Testis (tissue), 2 donors: ENCODE measurements at regions not wholly inside any gene's neighbourhood (a gene's known extent, or its start where the extent isn't known, plus 50 kb on each side); places are given as distances from the start of the nearest gene placed in this dataset.

Experiments
- DNase-seq: peaks from one replicate; pipeline ENCODE4 v3.0.0-alpha.2; 2019
- H3K27ac ChIP-seq, 2 donors: fragments of 200-600 bp; sonication (generic); one replicate each; pipeline ENCODE4 v1.5.1; 2019
- H3K27me3 ChIP-seq: fragments of 200-600 bp; sonication (generic); one replicate; pipeline ENCODE4 v1.5.1; 2019
- H3K36me3 ChIP-seq: fragments of 200-600 bp; sonication (generic); one replicate; pipeline ENCODE4 v1.5.1; 2017; ENCODE audit warnings: low read depth; ENCODE audit errors: missing control alignments
- H3K4me1 ChIP-seq: fragments of 200-600 bp; sonication (generic); one replicate; pipeline ENCODE4 v1.5.1; 2019
- H3K4me3 ChIP-seq, 2 donors: fragments of 200-600 bp; sonication (generic); one replicate each; pipeline ENCODE4 v1.5.1; 2017 to 2019
- H3K9me3 ChIP-seq: fragments of 200-600 bp; sonication (generic); one replicate; pipeline ENCODE4 v1.5.1; 2017
- CTCF ChIP-seq, 3 experiments: fragments of 450-650 bp in 2 of 3; fragments of 200-600 bp in 1 of 3; sonication (generic) in 1 of 3; IDR thresholded peaks; one replicate each; pipeline ENCODE4 v1.5.1; 2016 to 2019; ENCODE audit warnings: antibody characterized with exemption in 3 of 3, mild to moderate bottlenecking in 2 of 3, moderate library complexity in 1 of 3
- POLR2A ChIP-seq: fragments of 450-650 bp; IDR thresholded peaks from one replicate; pipeline ENCODE4 v1.6.1; 2017; ENCODE audit warnings: antibody characterized with exemption, mild to moderate bottlenecking, moderate library complexity
- WGBS, 2 donors: methylation state at CpG; one replicate each; pipeline ENCODE4 v1.1.5; 2018; 5-methylcytosine and 5-hydroxymethylcytosine counted together
- intact Hi-C: fragments of 100-400 bp; cut with DNase I; formaldehyde crosslinking; loops from one replicate; pipeline ENCODE4 v1.15.1; 2023; ENCODE audit warnings: low total_unique reads

GRCh38 chr13:48860364-48860763 is 115.3 kb upstream of the FNDC3A start:
- no peak overlapping the region for H3K27ac ChIP-seq
- H3K27me3 ChIP-seq, result no peaks in the 10 kb centered on the region
- H3K9me3 ChIP-seq, result no peaks in the 10 kb centered on the region
- intact Hi-C loops, result no loop called here
- TF ChIP-seq POLR2A, result no peak
- no peak for TF ChIP-seq CTCF (IDR thresholded peaks at IDR 0.05)
- no peak overlapping the region for H3K4me3 ChIP-seq
- DNase-seq, result no peak
- WGBS, 2 donors, result 92 to 95% methylated on average over 1 of the region's 1 CpG
- H3K36me3 ChIP-seq, result no peaks in the 10 kb centered on the region
- H3K4me1 ChIP-seq, result no peaks in the 10 kb centered on the region

DNA sequence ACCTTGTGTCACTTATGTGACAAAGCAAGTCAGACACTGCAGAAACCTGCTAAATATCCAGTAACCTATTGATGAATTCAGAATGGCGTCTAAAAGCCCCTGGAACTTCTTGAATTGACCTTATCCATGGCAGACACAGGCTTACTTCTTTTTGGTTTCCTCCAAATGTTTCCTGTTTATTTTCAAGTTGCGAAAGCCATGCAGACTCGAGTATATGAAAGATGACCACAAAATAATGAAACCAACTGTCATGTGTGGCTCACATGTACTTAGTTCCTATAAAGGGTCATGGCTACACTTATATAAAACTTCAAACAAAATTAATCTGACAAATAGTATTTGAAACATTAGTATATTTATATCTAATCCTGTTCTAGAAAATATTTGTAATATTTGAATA is 113.1 kb upstream of the FNDC3A start:
- no peak for DNase-seq
- no peaks in the 10 kb centered on the region for H3K36me3 ChIP-seq
- H3K27ac ChIP-seq, result no peak overlapping the region
- no peak overlapping the region for H3K4me3 ChIP-seq
- no peaks in the 10 kb centered on the region for H3K4me1 ChIP-seq
- intact Hi-C loops, result no loop called here
- TF ChIP-seq POLR2A (no peak), CTCF (IDR thresholded peaks at IDR 0.05) (no peak)
- H3K27me3 ChIP-seq, result no peaks in the 10 kb centered on the region
- WGBS, 2 donors, result 79 to 87% methylated on average over 3 of the region's 3 CpGs
- no peaks in the 10 kb centered on the region for H3K9me3 ChIP-seq

- no peak for DNase-seq
- intact Hi-C loops, result no loop called here
- Histone ChIP-seq H3K27ac (no peak overlapping the region), H3K27me3 (no peaks in the 10 kb centered on the region), H3K4me1 (no peaks in the 10 kb centered on the region), H3K36me3 (no peaks in the 10 kb centered on the region), H3K9me3 (no peaks in the 10 kb centered on the region), H3K4me3 (no peak overlapping the region)
- no peak for TF ChIP-seq CTCF (IDR thresholded peaks at IDR 0.05)
- TF ChIP-seq POLR2A, result no peak
Measured at GRCh38 chr13:48864100-48864499, 111.6 kb upstream of the FNDC3A start.

GRCh38 chr13:48866249-48866648 is 109.5 kb upstream of the FNDC3A start:
- Histone ChIP-seq H3K4me3 (no peak overlapping the region), H3K9me3 (no peaks in the 10 kb centered on the region)

More at GRCh38 chr13:48866249-48866648, 109.5 kb upstream of the FNDC3A start:
- Histone ChIP-seq H3K27me3 (no peaks in the 10 kb centered on the region), H3K4me1 (no peaks in the 10 kb centered on the region), H3K36me3 (no peaks in the 10 kb centered on the region), H3K27ac (no peak overlapping the region)
- TF ChIP-seq CTCF (IDR thresholded peaks at IDR 0.05) (no peak), POLR2A (no peak)
- intact Hi-C loops, result no loop called here
- DNase-seq, result no peak
- WGBS, 2 donors, result 61 to 76% methylated on average over 6 of the region's 6 CpGs
